NCI-H2171 treated with DMSO at 0.1 percent for 48 hours (cell line): ENCODE measurements at regions not wholly inside any gene's neighbourhood (a gene's known extent, or its start where the extent isn't known, plus 50 kb on each side); places are given as distances from the start of the nearest gene placed in this dataset.

Experiments
- DNase-seq: peaks from one replicate; lab custom pipeline; 2025; lab: John Stamatoyannopoulos, UW

GRCh38 chr18:41829647-41830516 is 125.2 kb upstream of the PIK3C3 start:
- no peak for DNase-seq

- DNase-seq, result no peak
Observed at GRCh38 chr18:41828137-41828536, 126.9 kb upstream of the PIK3C3 start.

- no peak for DNase-seq
Observed at GRCh38 chr18:41820784-41821183, 134.2 kb upstream of the PIK3C3 start.

DNA sequence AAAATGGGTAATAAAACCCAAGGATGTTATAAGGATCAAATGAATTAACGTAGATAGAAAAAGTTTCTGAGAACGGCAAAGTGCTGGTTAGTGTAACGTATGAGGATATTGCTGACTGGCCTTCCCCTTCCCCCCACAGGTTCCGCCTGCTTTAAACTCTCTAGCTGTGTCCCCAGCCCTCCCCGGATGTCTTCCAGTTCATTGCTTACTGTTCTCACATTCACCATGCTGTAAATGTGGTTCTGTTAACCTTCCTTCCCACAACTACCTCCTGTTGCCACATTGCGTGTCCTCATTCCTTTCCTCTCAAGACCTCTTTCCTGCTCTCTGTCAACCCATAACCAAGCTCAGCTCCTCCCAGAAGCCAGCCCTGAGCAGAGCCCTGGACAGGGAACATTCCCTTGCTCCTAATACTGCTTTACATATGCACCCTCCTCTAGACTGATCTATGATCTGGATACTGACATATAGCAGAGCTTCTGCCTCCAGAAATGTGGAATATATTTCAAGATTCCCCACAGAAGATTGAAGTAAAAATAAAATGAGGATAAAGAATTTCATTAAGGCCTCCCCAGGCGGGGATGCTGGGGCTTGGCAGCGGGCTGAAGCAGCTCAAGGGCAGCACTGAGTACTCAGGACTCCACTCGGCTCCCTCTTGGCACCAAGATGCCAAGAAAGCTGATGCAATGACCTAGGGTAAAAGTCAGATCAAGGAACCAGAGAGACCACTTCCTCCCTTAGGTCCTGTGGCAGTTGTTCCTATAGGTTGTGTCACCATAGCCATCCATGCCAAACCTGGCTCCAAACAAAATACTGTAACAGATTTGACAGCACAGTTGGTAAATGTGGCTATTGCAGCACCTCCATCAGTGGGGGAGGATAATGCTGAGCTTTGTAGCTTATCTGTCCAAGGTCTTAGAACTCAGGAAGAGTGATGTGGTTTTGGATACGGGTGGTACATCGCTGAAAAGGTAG is 136.4 kb upstream of the PIK3C3 start:
- DNase-seq, result no peak

DNA sequence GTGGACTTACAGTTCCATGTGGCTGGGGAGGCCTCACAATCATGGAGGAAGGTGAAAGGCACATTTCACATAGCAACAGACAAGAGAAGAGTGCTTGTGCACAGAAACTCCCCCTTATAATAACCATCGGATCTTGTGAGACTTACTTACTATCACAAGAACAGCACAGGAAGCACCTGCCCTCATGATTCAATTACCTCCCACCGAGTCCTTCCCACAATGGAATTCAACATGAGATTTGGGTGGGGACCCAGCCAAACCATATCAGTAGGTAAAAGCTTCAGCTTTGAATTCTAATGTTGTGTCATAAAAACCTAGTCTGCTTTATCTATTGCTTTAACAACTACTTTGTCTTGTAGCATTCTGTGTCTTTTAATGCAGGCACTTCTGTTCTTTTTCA is 140.4 kb upstream of the PIK3C3 start:
- DNase-seq, result no peak

GRCh38 chr18:41809652-41810051 is 145.4 kb upstream of the PIK3C3 start:
- peak; percentile 10 for DNase-seq

- no peak for DNase-seq
Observed at GRCh38 chr18:41805341-41805740, 149.7 kb upstream of the PIK3C3 start.

GRCh38 chr18:41798879-41799278 is 156.2 kb upstream of the PIK3C3 start:
- no peak for DNase-seq

DNA sequence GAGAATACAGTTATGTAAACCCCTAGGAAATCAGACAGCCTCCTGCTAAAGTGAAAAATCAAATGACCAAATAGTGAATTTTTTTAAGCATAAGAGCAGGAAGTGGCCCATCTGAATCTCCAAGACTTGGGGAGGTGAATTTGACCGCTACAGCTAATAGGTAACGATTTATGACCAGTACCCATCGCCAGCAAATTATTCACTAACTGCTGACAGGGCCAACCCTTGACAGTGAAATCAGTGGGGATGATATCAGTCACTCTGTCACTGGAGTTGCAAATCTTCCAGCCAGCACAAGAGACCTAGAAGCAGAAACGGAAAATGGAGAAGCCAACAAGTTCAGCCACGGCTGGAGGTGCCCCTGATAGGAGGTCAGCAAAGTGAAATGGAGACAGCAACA is 164.3 kb upstream of the PIK3C3 start:
- no peak for DNase-seq

DNA sequence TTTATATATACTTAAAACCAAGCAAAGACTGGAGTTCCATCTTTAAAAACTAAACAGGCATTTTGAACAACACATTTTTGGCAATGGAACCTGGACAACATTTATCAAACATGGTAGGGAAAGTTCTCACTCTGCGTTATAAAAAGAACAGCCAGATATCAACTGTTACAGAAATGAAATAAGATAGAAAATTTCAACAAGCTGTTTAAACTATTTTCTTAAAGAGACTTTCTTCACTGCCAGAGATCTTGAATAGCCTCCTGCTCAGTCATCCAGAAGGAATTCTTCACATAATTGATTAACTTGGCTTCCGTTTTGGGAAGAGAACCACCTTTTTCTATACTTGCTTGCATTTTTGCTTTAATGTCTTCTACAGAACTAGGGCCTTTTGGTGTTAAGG is 166.0 kb upstream of the PIK3C3 start:
- no peak for DNase-seq

- no peak for DNase-seq
Observed at GRCh38 chr18:41783879-41784278, 171.2 kb upstream of the PIK3C3 start.

DNA sequence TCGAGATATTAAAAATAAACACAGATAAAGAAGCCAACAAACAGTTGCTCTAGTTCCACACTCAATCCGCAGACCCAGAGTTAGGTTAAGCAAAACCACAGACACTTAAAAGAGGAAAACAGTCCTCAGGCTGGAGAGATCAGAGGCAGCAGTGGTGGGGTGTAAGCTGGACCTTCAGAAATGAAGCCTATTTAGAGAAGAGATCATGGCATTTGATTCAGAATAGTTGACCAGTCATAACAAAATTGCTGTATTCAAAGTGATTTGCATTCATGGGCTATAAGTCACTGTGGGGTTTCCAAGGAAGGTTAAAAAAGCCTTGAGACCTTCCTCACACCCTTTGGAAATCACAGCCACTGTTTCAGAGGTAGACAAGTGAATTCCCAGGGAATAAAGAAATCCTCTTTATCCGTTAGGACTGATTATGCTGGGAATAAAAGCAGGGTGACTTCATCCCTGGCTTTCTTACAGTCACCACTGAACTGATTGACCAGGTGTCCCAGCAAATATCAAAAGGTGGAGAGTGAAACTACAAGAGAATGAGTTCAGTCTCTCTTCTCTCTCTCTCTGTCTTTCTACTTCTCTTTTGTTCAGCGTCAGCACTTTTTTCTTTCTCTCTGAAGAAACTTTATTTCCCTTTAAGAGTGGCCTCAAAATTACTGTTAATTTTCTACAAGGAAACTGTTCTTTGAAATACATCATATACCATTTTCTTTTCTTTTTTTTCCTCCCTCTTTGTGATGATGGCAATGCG is 171.8 kb upstream of the PIK3C3 start:
- DNase-seq, result no peak

DNA sequence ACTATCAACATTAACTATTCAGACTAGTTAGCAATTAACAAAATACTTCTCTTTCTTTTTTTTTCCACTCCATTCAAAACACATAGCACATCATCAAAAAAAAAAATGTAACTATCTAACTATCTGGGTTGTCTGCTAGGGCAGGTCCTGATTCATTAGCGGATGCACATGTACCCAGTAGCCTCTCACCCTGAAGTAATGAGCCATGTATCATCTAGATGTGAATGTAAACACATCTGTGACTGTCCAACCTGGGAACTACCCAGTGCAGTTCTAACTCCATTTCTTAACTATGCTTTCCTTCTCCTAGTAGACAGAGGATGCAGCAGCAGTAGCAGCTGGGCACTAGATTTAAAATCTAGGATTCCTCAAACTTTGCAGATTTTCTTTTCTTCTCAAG is 183.1 kb upstream of the PIK3C3 start:
- peak; percentile 61 for DNase-seq

DNA sequence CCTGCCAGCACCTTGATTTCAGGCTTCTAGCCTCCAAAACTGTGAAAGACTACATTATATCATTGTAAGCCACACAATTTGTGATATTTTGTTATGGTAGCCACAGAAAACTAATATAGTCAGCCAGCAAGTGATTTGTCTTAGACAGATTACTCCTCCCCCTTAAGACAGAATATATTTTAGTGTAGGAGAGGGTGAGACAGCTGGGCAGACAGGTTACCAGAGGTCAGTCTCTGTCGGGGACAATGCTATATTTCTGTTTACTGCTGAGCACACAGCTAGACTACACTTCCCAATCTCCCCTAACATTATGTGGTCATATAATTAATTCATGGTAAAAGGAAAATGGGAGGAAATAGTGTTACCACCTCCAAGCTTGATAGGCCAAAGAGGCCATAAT is 185.8 kb upstream of the PIK3C3 start:
- no peak for DNase-seq

DNA sequence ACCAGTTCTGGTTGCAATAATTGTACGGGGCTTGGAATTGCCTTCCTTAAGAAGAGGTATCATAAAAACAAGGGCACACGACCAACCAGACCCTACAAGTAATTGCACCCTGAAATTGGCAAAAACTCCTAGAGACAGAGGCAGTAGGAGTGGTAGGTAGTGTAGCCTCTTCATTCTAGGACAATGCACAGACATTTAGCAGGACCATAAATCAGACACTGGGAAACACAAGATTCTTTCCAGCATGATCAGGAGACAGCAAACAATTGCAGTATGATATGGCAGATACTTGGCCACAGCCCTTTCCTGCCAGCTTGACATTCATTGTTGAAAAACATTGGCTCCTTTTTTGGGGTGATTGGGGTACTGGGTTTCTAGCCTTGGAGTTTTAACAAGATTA is 186.6 kb upstream of the PIK3C3 start:
- DNase-seq, result no peak

- no peak for DNase-seq
Observed at GRCh38 chr18:41767960-41768359, 187.1 kb upstream of the PIK3C3 start.

- DNase-seq, result no peak
Observed at GRCh38 chr18:41765460-41765859, 189.6 kb upstream of the PIK3C3 start.

GRCh38 chr18:41763361-41763760 is 191.7 kb upstream of the PIK3C3 start:
- DNase-seq, result no peak

- no peak for DNase-seq
Observed at GRCh38 chr18:41761333-41762018, 193.6 kb upstream of the PIK3C3 start.

DNA sequence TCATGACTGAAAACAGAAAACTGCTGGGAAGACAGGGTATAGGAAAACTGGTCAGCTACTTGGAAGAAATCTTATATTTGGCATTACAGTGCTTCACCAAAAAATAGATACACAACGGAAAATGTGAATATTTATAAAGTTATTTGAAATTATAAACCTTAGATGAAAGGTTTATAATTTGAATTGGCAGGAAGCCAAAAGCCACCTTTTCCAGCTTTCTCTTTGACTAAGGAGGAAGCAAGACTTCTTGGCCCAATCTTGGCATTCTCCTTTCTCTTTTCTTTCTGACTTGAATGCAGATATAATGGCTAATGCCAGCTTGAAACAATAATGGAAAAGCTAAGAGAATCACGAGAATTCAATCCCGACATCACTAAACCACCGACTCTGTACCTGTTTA is 196.5 kb upstream of the PIK3C3 start:
- DNase-seq, result no peak

DNA sequence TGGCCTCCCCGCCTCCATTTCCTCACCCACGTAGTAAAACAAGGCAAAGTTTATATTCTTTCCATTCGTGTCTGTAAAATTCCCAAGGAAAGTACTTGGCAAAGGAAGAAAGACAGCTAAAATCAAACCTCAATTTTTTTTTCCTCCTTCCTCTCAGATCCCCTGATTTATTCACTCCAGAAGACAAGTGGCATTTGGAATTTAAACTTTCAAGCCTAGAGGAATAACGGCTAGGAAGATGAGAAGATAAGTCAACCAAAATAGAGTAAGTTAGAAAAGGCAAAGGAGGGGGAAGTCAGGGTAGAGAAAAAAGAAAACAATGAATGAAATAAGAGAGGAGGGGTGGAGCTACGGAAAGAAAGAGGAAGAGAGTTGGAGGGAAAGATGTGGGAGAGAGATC is 198.9 kb upstream of the PIK3C3 start:
- no peak for DNase-seq

GRCh38 chr18:41754332-41754731 is 200.7 kb upstream of the PIK3C3 start:
- DNase-seq, result no peak
